Left hindlimb (tissue), 1 donor: ENCODE measurements at regions not wholly inside any gene's neighbourhood (a gene's known extent, or its start where the extent isn't known, plus 50 kb on each side); places are given as distances from the start of the nearest gene placed in this dataset.

Experiments used
- DNase-seq: peaks from one replicate; pipeline ENCODE4 v3.0.0-alpha.2; 2018

GRCh38 chr14:43244142-43244625, 1262.9 kb downstream of the FSCB start:
- no peak for DNase-seq

- no peak for DNase-seq
Measured at GRCh38 chr14:43243168-43243567, 1263.9 kb downstream of the FSCB start.

DNA sequence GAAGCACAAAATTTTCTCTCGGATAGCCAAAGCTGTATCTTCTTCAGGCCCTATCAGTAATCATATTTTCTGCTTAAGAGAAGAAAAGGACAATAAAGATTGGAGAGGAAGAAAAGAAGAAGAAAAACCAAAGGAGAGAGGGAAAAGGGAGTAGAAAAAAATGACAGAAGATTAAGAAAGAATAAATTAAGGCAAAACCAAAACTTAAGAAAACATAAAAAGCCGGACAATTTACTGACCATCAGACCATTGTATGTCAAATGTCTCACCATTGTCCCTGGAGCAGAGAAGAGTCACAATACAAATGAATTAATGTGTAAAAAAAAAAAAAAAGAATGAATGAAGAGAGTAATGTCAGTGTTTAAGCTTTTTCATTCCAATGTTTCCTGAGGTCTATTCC, 1274.8 kb downstream of the FSCB start:
- no peak for DNase-seq

DNA sequence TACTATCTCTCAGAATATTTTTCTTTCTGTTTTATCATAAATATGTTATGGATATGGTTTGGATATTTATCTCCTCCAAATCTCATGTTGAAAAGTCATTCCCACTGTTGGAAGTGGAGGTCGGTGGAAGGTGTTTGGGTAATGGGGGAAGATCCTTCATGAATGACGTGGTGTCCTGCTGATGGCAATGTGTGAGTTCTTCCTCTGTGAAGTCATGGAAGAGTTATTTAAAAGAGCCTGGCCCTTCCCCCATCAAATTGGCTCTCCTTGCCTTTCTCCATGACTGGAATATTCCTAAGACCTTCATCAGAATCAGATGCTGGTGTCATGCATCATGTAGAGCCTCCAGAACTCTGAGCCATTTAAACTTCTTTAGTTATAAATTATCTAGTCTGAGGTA, 1291.6 kb downstream of the FSCB start:
- no peak for DNase-seq

DNA sequence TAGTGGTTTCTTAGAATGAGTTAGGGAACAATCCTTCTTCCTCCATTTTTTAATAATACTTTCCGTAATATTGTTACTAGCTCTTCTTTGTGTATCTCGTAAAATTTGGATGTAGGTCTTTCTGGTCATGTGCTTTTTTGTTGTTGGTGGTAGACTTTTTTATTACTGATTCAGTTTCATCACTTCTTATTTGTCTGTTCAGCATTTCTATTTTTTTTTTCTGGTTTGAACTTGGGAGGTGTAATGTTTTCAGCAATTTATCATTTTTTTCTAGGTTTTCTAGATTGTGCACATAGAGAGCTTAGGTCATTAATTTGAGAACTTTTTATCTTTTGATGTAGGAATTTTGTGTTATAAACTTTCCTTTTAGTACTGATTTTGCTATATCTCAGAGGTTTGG, 1299.9 kb downstream of the FSCB start:
- no peak for DNase-seq

DNA sequence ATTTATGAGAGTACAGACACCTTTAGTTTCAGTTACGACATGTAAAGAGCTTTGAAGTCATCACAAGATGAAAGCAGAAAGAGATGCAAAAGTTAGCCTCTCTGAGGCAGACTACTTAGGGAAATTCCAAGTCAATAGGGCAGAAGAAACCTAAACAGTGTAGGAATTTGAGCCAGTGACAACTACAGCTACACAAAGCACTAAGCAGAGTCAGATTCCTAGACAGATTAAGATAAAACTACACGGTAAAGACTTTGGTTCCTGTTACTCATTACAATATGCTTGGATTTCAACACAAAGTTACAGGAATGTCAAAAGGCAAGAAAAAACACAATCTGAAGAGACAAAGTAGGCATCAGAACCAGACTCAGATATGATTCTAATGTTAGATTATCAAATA, 1302.3 kb downstream of the FSCB start:
- no peak for DNase-seq

DNA sequence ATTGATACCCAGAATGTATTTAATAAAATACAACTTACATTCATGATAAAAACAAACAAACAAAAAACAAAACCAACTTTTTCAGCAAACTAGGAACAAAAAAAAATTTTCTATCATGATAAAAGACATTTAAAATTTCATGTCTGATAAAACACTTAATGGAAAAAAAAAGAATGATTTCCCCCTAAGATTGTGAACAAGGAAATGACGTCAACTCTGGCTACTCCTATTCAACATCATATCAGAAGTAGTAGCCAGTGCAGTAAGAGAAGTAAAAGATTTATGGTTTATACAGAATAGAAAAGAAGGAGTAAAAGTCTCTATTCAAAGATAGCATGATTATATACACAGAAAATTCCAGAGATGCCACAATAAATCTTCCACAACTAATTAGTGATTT, 1306.6 kb downstream of the FSCB start:
- no peak for DNase-seq

- no peak for DNase-seq
Measured at GRCh38 chr14:43198465-43198864, 1308.6 kb downstream of the FSCB start.

- DNase-seq = no peak
Measured at GRCh38 chr14:43184540-43184939, 1322.5 kb downstream of the FSCB start.

GRCh38 chr14:43183916-43184315, 1323.2 kb downstream of the FSCB start:
- no peak for DNase-seq

GRCh38 chr14:43175896-43176295, 1331.2 kb downstream of the FSCB start:
- DNase-seq = no peak

DNA sequence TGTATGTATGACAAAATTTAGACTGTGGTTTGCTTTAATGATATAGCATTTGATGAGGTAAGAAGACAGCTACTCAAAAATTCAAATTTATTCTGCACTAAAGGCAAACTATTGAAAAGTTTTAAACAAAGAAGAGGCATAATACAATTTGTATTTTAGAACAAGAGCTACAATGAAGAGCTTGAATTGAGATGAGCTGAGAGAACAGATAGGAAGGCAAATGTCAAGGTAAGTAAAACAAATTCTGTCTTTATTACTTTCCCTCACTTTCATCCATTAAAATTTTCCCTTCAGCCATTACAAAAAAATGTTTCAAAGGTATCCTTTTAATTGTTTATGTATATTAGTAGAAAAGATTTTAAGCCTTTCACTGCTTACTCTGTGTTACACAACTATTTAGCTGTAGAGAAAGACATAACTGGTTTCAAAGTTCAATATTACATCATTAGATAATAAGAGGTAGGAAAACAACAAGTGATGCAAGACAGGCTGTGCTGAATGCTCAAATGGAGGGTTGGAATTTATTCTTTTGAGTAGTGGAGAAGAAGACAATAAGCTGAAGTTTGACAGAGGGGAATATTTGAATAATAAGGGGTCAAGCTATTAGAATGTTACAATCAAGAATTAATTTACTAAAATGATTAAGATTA, 1334.1 kb downstream of the FSCB start:
- DNase-seq = no peak

- no peak for DNase-seq
Measured at GRCh38 chr14:43169722-43170121, 1337.4 kb downstream of the FSCB start.

GRCh38 chr14:43168371-43168925, 1338.6 kb downstream of the FSCB start:
- DNase-seq = no peak

- no peak for DNase-seq
Measured at GRCh38 chr14:43166163-43166562, 1340.9 kb downstream of the FSCB start.

DNA sequence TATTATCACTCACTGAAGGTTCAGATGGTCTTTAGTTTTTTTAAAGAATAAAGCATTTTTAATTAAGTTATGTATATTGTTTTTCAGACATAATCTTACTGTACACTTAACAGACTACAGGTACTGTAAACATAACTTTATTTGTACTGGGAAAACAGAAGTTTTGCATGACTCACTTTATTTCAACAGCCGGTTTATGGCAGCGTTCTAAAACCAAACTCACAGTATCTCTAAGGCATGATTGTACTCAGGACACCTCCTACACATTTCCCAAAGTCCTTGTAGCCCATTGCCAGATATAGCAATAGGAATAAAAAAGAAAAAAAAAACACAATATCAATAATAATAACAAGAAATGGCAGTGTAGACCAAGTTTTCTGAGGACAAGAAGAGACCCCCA, 1341.4 kb downstream of the FSCB start:
- DNase-seq = no peak

DNA sequence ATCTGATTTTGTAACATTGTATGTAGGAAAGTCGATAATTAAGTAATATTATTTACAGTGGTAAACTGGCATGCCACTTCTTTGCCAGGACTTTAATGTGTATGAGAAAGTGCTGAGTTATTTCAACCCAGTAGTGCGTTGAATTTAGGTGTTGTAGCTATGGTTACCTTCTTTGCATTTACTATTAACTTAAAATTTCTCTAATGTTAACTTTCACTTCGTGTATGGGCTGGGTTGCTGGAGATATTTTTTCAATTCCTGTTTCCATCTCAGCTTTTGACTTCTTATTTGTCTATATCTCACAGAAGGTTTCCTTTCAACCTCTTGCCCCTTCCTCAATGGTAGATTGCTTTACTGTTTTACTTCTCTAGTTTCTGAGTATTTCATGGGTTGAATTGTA, 1345.6 kb downstream of the FSCB start:
- no peak for DNase-seq

DNA sequence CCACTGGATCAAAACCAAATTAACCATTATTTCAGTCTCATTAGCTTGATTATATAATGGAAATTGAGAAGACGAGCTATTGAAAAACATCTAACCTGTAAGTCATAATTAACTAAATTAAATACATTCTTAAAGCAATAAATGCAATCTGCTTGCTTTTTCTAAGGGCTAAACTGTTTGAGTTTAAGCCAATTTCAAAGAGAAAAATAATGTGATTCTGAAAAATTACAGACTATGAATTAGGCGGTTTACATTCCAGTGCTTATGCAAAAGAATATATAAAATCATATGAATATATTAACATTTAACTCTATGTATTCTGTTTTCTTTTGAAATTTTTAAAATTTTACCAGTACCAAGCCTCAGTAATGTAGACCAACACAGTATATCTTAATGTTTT, 1349.4 kb downstream of the FSCB start:
- no peak for DNase-seq

DNA sequence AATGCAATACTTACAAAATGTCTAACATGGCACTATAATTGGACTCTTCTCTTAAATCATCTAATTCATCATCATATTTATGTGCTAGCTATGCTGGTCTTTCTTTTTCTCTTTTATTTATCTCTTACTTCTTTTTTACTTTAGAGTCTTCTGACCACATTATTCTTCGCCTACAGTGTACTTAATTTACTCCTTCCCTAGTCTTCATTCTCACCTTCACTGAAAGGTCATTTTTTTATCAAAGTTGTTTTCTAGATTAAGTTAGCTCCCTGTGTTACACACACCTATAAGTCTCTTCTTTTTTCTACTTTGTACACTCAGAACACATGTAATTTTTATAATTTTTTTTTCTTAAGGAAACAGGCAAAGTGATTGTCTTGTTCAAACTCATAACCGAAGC, 1351.2 kb downstream of the FSCB start:
- DNase-seq = no peak

- no peak for DNase-seq
Measured at GRCh38 chr14:43155258-43155657, 1351.8 kb downstream of the FSCB start.

- no peak for DNase-seq
Measured at GRCh38 chr14:43147485-43147884, 1359.6 kb downstream of the FSCB start.

GRCh38 chr14:43145361-43145760, 1361.7 kb downstream of the FSCB start:
- no peak for DNase-seq

GRCh38 chr14:43143106-43143505, 1364.0 kb downstream of the FSCB start:
- no peak for DNase-seq

DNA sequence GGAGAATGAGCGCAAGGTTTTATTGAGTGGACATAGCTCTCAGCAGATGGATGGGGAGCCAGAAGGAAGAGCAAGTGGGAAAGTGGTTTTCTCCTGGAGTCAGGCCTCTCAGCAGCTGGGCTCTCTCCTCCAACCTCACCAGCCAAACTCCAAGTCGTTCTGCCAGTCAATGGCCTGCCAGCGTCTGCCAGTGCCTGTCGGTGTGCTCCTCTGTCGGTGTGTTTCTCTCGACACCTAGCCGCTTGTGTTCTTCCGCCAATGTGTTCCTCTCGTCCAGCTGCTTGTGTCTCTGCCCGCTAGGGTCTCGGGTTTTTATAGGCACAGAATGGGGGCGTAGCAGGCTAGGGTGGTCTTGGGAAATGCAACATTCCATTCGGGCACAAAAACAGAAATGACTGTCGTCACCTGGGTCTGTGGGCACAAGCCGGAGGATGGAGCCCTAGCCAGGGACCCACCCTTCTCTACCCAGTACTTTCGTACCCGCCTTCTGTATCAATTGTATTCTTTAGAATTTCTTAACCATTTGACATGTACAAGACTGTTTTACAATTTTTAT, 1365.4 kb downstream of the FSCB start:
- DNase-seq = no peak

DNA sequence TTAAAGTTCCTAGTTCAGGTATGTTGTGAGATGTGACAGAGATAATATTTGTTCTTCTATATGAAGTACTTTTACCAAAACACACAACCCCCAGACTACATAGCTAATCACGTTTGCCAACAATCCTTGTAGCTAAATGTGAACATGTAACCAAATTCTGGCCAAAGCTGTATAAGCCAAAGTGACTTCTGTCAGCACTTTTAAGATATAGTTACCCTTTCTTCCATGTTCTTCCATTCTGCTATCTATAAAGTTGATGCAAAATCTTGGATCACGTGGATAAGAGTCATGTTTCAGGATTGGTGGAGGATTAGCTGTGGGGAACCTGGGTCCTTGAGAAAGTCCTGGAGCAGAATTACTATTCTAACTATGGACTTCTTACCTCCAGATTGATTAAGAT, 1366.6 kb downstream of the FSCB start:
- DNase-seq = no peak
